ENCODE measurements at regions not wholly inside any gene's neighbourhood (a gene's known extent, or its start where the extent isn't known, plus 50 kb on each side); places are given as distances from the start of the nearest gene placed in this dataset.

GRCh38 chr4:123191728-123192127 lies 204.9 kb upstream of the SPRY1 start:
- Mint-ChIP-seq H3K9me3 (peaks cover 0 to 2% (median 0%) of the 10 kb centered on the region in 11 donors), H3K27ac (no peak overlapping the region), H3K4me3 (no peak overlapping the region), H3K27me3 (no peaks in the 10 kb centered on the region), H3K36me3 (peaks cover 0 to 42% (median 10%) of the 10 kb centered on the region in 5 donors), H3K4me1 (peaks cover 0 to 2% (median 0%) of the 10 kb centered on the region in 7 donors)
- no peak overlapping the region for H3K27ac ChIP-seq (ENCODE audit: low read depth, low read length)
- H3K4me1 ChIP-seq (ENCODE audit: control insufficient read depth in 2 of 2, insufficient read depth in 2 of 2, low read length in 2 of 2) = no peaks in the 10 kb centered on the region
- ATAC-seq (no peak), DNase-seq (no peak)
- H3K9me3 ChIP-seq (ENCODE audit: control insufficient read depth in 2 of 3, low read length in 3 of 3) = no peaks in the 10 kb centered on the region
- ChIA-PET POLR2A (no interaction called here), CTCF (no interaction called here)
- no peaks in the 10 kb centered on the region for H3K27me3 ChIP-seq (ENCODE audit: control insufficient read depth in 2 of 2, insufficient read depth in 2 of 2, low read length in 2 of 2)
- no peaks in the 10 kb centered on the region for H3K36me3 ChIP-seq (ENCODE audit: control insufficient read depth in 2 of 3, insufficient read depth in 3 of 3, low read length in 3 of 3)
- intact Hi-C loops (cut with micrococcal nuclease) = no loop called here
- H3K4me3 ChIP-seq (ENCODE audit: low read length) = no peak overlapping the region

- no peaks in the 10 kb centered on the region for H3K4me1 Mint-ChIP-seq
- peaks cover 0 to 44% (median 9%) of the 10 kb centered on the region in 5 donors for H3K36me3 Mint-ChIP-seq
- no peak for ATAC-seq
- no peak for DNase-seq
- H3K4me3 Mint-ChIP-seq = no peak overlapping the region
- ChIA-PET CTCF (no interaction called here), POLR2A (no interaction called here)
- no peak overlapping the region for H3K27ac Mint-ChIP-seq
- no peak overlapping the region for H3K4me3 ChIP-seq (ENCODE audit: low read length)
- H3K4me1 ChIP-seq (ENCODE audit: control insufficient read depth in 2 of 2, insufficient read depth in 2 of 2, low read length in 2 of 2) = no peaks in the 10 kb centered on the region
- H3K27me3 Mint-ChIP-seq = no peaks in the 10 kb centered on the region
- H3K9me3 ChIP-seq (ENCODE audit: control insufficient read depth in 2 of 3, low read length in 3 of 3) = no peaks in the 10 kb centered on the region
- H3K9me3 Mint-ChIP-seq = peaks cover 0 to 2% (median 0%) of the 10 kb centered on the region in 11 donors
- H3K27ac ChIP-seq (ENCODE audit: low read depth, low read length) = no peak overlapping the region
- no peaks in the 10 kb centered on the region for H3K36me3 ChIP-seq (ENCODE audit: control insufficient read depth in 2 of 3, insufficient read depth in 3 of 3, low read length in 3 of 3)
- H3K27me3 ChIP-seq (ENCODE audit: control insufficient read depth in 2 of 2, insufficient read depth in 2 of 2, low read length in 2 of 2) = no peaks in the 10 kb centered on the region
- intact Hi-C loops (cut with micrococcal nuclease) = no loop called here
Observed at GRCh38 chr4:123193802-123194367, 202.7 kb upstream of the SPRY1 start.

- no peaks in the 10 kb centered on the region for H3K27me3 ChIP-seq (ENCODE audit: control insufficient read depth in 2 of 2, insufficient read depth in 2 of 2, low read length in 2 of 2)
- POLR2A ChIA-PET = no interaction called here
- Mint-ChIP-seq H3K27ac (no peak overlapping the region), H3K4me1 (no peaks in the 10 kb centered on the region), H3K36me3 (peaks cover 0 to 29% (median 10%) of the 10 kb centered on the region in 5 donors), H3K4me3 (no peak overlapping the region), H3K9me3 (peaks cover 0 to 2% (median 0%) of the 10 kb centered on the region in 11 donors), H3K27me3 (no peaks in the 10 kb centered on the region)
- H3K27ac ChIP-seq (ENCODE audit: low read depth, low read length) = no peak overlapping the region
- intact Hi-C loops (cut with micrococcal nuclease) = no loop called here
- ATAC-seq (no peak), DNase-seq (no peak)
- no peaks in the 10 kb centered on the region for H3K4me1 ChIP-seq (ENCODE audit: control insufficient read depth in 2 of 2, insufficient read depth in 2 of 2, low read length in 2 of 2)
- CTCF ChIA-PET = no interaction called here
- H3K36me3 ChIP-seq (ENCODE audit: control insufficient read depth in 2 of 3, insufficient read depth in 3 of 3, low read length in 3 of 3) = no peaks in the 10 kb centered on the region
- no peak overlapping the region for H3K4me3 ChIP-seq (ENCODE audit: low read length)
- no peaks in the 10 kb centered on the region for H3K9me3 ChIP-seq (ENCODE audit: control insufficient read depth in 2 of 3, low read length in 3 of 3)
Observed at GRCh38 chr4:123198706-123199105, 197.9 kb upstream of the SPRY1 start.

- ChIA-PET POLR2A (no interaction called here), CTCF (no interaction called here)
- Mint-ChIP-seq H3K9me3 (peaks cover 0 to 2% (median 0%) of the 10 kb centered on the region in 11 donors), H3K36me3 (peaks cover 0 to 34% (median 20%) of the 10 kb centered on the region in 5 donors), H3K27ac (no peak overlapping the region), H3K4me1 (no peaks in the 10 kb centered on the region), H3K4me3 (no peak overlapping the region), H3K27me3 (no peaks in the 10 kb centered on the region)
- H3K9me3 ChIP-seq (ENCODE audit: control insufficient read depth in 2 of 3, low read length in 3 of 3) = no peaks in the 10 kb centered on the region
- no peaks in the 10 kb centered on the region for H3K27me3 ChIP-seq (ENCODE audit: control insufficient read depth in 2 of 2, insufficient read depth in 2 of 2, low read length in 2 of 2)
- no peak overlapping the region for H3K27ac ChIP-seq (ENCODE audit: low read depth, low read length)
- H3K4me3 ChIP-seq (ENCODE audit: low read length) = no peak overlapping the region
- intact Hi-C loops (cut with micrococcal nuclease) = no loop called here
- no peak for ATAC-seq
- no peaks in the 10 kb centered on the region for H3K4me1 ChIP-seq (ENCODE audit: control insufficient read depth in 2 of 2, insufficient read depth in 2 of 2, low read length in 2 of 2)
- H3K36me3 ChIP-seq (ENCODE audit: control insufficient read depth in 2 of 3, insufficient read depth in 3 of 3, low read length in 3 of 3) = no peaks in the 10 kb centered on the region
- no peak for DNase-seq
Observed at GRCh38 chr4:123200051-123200940, 196.3 kb upstream of the SPRY1 start.

GRCh38 chr4:123204737-123205136 lies 191.9 kb upstream of the SPRY1 start:
- H3K4me3 Mint-ChIP-seq = no peak overlapping the region
- Histone ChIP-seq H3K27ac (ENCODE audit: low read depth, low read length) (no peak overlapping the region), H3K36me3 (ENCODE audit: control insufficient read depth in 2 of 3, insufficient read depth in 3 of 3, low read length in 3 of 3) (no peaks in the 10 kb centered on the region), H3K27me3 (ENCODE audit: control insufficient read depth in 2 of 2, insufficient read depth in 2 of 2, low read length in 2 of 2) (no peaks in the 10 kb centered on the region), H3K4me3 (ENCODE audit: low read length) (no peak overlapping the region), H3K4me1 (ENCODE audit: control insufficient read depth in 2 of 2, insufficient read depth in 2 of 2, low read length in 2 of 2) (no peaks in the 10 kb centered on the region), H3K9me3 (ENCODE audit: control insufficient read depth in 2 of 3, low read length in 3 of 3) (no peaks in the 10 kb centered on the region)
- no peak for ATAC-seq
- no peak overlapping the region for H3K27ac Mint-ChIP-seq
- H3K4me1 Mint-ChIP-seq = no peaks in the 10 kb centered on the region
- intact Hi-C loops (cut with micrococcal nuclease) = no loop called here
- H3K9me3 Mint-ChIP-seq = no peaks in the 10 kb centered on the region
- POLR2A ChIA-PET = interaction anchor here (0.7 kb wide), 1 partner anchor 24 kb away, joined by 3 read pairs; no protein-coding TSS in a partner anchor
- CTCF ChIA-PET = no interaction called here
- H3K36me3 Mint-ChIP-seq = peaks cover 2 to 24% (median 12%) of the 10 kb centered on the region in 5 donors
- DNase-seq = no peak
- no peaks in the 10 kb centered on the region for H3K27me3 Mint-ChIP-seq

- ATAC-seq (no peak), DNase-seq (no peak)
- Mint-ChIP-seq H3K4me3 (no peak overlapping the region), H3K4me1 (no peaks in the 10 kb centered on the region), H3K27ac (no peak overlapping the region), H3K27me3 (no peaks in the 10 kb centered on the region), H3K36me3 (peaks cover 2 to 36% (median 20%) of the 10 kb centered on the region in 5 donors), H3K9me3 (peaks cover 0 to 5% (median 0%) of the 10 kb centered on the region in 11 donors)
- Histone ChIP-seq H3K27me3 (ENCODE audit: control insufficient read depth in 2 of 2, insufficient read depth in 2 of 2, low read length in 2 of 2) (no peaks in the 10 kb centered on the region), H3K4me3 (ENCODE audit: low read length) (no peak overlapping the region), H3K4me1 (ENCODE audit: control insufficient read depth in 2 of 2, insufficient read depth in 2 of 2, low read length in 2 of 2) (no peaks in the 10 kb centered on the region), H3K9me3 (ENCODE audit: control insufficient read depth in 2 of 3, low read length in 3 of 3) (no peaks in the 10 kb centered on the region), H3K36me3 (ENCODE audit: control insufficient read depth in 2 of 3, insufficient read depth in 3 of 3, low read length in 3 of 3) (no peaks in the 10 kb centered on the region), H3K27ac (ENCODE audit: low read depth, low read length) (no peak overlapping the region)
- ChIA-PET CTCF (interaction anchor here (0.6 kb wide), 1 partner anchor 8 kb away, joined by 3 read pairs; no protein-coding TSS in a partner anchor), POLR2A (no interaction called here)
- intact Hi-C loops (cut with micrococcal nuclease) = no loop called here
Observed at GRCh38 chr4:123206016-123206415, 190.6 kb upstream of the SPRY1 start.

Data from naive thymus-derived CD4-positive, alpha-beta T cell (primary cell).